Occipital lobe (tissue), 1 donor: ENCODE measurements at regions not wholly inside any gene's neighbourhood (a gene's known extent, or its start where the extent isn't known, plus 50 kb on each side); places are given as distances from the start of the nearest gene placed in this dataset.
"Not testable (repeated sequence)": the region's sequence is repeated elsewhere in the genome, so short reads cannot be mapped to it uniquely, and the experiment has no call there.

Experiments used
- DNase-seq: peaks from one replicate; lab custom pipeline; 2025; lab: John Stamatoyannopoulos, UW

DNA sequence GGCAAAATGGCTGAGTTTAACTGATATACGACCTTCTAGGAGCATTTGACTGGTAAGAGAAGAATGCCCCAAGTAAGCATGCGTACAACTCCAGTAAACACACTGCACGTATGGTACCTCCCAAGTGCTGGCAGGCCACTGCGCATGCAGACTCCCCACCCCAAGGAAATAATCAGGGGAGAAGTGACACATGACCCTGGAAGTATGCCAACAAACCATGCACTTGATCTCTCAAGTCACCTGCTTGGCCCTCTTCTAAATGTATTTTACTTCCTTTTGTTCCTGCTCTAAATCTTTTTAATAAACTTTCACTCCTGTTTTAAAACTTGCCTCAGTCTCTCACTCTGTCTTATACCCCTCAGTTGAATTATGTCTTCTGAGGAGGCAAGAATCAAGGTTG, 129.8 kb upstream of the COL5A2 start:
- no peak for DNase-seq

- no peak for DNase-seq
Measured at GRCh38 chr2:189312211-189312610, 129.1 kb upstream of the WDR75 start.

DNA sequence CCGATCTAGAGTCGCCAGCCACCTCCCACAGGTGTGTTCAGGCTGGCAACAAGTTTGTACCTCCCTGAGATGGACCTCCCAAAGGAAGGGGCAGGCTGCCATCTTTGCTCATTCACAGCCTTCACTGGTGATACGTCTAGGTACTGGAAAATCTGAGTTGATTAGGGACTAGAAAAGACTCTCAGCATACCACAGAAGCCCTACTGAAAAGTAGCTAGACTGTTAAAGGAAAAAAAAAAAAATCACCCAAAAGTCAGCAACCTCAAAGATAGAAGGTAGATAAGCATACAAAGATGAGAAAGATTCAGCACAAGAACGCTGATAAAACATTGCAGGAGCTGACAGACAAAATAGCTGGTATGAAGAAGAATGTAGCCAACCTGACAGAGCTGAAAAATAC, 128.6 kb upstream of the WDR75 start:
- no peak for DNase-seq

DNA sequence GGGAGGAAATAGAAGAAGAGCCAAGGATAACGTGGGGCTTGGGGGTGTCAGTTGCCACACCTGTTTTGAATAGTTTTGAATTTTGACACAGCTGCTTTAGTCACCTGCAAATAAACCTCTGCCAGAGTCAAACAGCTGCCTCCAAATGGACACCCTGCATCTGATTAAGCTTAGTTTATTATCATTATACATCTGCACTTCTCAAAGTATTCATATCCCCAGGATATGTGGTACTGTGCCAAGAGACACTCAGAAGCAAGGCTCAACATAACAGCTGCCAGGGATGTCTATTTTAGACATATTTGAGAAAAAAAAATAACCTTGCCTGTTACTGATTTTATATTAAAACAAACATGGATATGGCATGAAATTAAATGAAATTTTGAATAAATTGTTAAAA, 122.5 kb upstream of the WDR75 start:
- no peak for DNase-seq

DNA sequence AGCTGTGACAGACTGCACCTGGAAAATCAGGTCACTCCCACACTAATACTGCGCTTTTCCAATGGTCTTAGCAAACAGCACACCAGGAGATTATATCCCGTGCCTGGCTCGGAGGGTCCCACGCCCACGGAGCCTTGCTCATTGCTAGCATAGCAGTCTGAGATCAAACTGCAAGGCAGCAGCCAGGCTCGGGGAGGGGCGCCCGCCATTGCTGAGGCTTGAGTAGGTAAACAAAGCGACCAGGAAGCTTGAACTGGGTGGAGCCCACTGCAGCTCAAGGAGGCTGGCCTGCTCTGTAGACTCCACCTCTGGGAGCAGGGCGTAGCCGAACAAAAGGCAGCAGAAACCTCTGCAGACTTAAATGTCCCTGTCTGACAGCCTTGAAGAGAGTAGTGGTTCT, 121.8 kb upstream of the WDR75 start:
- DNase-seq: not testable (repeated sequence)

DNA sequence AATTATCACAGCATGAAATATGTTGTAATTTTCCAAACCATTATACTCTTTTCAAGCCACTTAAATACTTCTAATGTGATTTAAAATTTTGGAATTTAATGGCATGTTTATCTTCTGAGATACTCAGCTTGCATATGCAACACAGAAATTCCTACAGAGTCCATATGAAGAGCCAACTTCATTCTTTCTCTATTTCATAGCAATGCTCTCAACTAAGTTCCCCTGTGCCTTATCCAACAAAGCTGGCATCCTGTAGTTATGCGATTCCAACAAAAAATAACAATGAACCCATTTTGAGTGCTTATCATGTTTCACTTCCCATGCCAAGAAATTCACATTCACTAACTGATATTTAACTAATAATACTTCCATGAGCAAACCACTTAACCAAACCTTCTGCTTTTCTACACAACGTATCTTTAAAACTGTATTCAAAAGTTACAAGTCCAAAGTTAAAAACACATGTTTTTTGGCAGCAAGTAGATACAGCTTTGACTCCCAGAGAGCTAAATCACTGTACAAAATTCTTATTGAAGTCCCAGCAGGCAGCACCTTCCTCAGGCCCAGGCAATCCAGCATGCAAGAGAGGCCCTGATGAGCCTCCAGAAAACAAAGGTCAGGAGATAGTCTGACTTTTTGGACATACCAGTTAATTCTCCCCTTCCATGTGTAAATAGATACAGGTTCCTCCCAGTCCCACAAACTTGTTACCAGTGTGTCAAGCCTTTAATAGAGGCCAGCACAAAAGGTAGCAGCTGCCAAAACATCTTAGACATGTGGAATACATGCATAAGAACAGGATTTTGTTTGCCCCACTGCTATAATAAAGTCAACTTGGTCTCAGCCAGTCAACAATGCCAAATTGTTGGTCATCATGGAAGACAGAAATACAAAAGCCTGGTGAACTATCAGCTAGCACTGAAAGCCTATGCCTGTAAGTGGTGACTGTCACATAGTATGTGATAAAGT, 113.1 kb upstream of the WDR75 start:
- DNase-seq: no peak

GRCh38 chr2:189328848-189329245, 112.4 kb upstream of the WDR75 start:
- DNase-seq: no peak

GRCh38 chr2:189336276-189336975, 104.8 kb upstream of the WDR75 start:
- no peak for DNase-seq

DNA sequence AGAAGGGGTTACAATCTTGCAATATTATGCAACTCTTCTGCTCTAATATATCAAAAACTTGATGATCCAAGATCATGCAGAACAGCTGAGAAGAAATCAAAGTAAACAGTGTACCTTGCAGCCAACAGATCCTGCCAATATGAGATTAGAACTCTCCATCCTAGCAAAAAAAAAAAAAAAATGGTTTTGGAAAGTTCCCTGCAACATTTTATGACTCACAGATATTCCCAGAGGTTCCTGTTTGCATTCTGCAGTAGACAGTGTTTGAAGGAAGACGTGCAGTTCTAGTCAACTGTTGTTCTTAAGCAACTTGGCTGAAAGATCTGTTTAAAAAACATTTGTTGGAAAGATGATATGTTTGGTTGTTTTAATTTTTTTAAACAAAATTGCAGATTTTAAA, 103.6 kb upstream of the WDR75 start:
- no peak for DNase-seq

- no peak for DNase-seq
Measured at GRCh38 chr2:189338115-189338514, 103.2 kb upstream of the WDR75 start.

DNA sequence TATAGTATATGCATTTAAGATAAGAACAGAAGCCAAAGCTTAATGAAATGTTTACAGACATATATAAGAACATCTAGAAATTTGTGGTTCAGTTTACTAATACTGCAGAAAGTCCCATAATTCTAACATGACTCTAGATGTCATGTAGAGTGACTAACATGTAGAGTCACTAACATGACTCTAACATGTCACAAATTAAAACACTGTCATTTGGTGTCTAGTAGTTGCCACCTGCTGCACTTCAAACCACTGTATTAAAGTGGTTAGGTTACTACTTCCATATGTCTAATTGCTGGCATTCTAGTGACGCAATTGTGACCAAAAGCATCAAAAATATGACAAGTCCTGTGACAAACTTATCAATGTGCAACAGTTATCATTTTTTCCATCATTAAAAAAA, 100.2 kb upstream of the WDR75 start:
- DNase-seq: no peak

DNA sequence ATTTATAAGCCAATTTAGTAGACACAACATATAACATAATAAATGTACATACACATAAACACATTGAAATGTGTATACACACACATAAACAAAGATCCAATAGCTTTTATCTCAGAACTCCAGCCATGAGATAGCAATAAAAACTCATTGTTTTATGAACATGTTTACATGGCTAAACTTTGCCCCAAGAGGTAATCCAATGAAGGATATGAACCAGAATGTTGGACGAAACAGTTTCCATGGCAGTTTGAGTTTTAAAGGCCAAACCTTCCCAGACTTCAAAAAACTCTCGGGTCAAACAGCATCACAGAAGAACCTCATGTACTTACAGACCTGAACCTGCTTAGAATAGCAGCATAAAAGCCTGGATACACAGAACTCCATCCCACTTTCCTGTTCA, 97.2 kb upstream of the WDR75 start:
- no peak for DNase-seq

- DNase-seq: no peak
Measured at GRCh38 chr2:189347540-189347939, 93.7 kb upstream of the WDR75 start.

GRCh38 chr2:189348369-189348768, 92.9 kb upstream of the WDR75 start:
- no peak for DNase-seq

- no peak for DNase-seq
Measured at GRCh38 chr2:189350540-189351209, 90.6 kb upstream of the WDR75 start.

GRCh38 chr2:189351933-189352332, 89.3 kb upstream of the WDR75 start:
- DNase-seq: not testable (repeated sequence)

GRCh38 chr2:189357375-189357774, 83.9 kb upstream of the WDR75 start:
- DNase-seq: not testable (repeated sequence)

GRCh38 chr2:189360861-189361260, 80.4 kb upstream of the WDR75 start:
- no peak for DNase-seq

GRCh38 chr2:189362283-189362682, 79.0 kb upstream of the WDR75 start:
- DNase-seq: no peak

DNA sequence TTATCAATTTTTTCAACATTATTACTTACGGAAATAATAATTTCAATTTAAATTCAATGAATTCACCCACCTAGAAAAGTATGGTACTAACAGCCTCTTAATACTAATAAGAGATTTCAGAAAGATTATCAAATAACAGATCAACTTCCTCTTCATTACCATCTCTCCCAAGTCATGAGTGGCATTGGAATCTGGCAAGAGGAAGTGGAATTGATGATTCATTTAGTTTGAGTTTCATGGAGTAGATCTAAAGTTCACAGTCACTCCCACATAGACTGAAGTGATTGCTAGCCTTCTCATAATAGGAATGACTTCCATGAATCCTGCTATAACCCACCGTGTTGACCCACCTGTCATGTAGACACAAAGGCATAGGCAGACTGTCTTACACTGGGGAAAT, 77.7 kb upstream of the WDR75 start:
- DNase-seq: no peak

DNA sequence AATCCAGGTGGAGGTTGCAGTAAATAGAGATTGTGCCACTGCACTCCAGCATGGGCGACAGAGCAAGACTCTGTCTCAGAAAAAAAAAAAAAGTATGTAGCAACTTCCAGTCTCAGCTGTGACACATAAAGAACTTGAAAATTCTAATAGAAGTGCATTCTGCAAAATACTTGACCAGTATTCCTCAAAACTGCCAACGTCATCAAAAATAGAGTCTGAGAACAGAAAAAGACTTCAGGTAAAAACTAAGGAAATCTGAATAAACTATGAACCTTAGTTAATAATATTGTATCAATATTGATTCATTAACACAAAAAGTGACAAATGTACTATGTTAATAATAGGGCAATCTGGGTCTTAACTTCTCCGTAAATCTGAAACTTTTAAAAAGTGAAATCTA, 76.7 kb upstream of the WDR75 start:
- no peak for DNase-seq

DNA sequence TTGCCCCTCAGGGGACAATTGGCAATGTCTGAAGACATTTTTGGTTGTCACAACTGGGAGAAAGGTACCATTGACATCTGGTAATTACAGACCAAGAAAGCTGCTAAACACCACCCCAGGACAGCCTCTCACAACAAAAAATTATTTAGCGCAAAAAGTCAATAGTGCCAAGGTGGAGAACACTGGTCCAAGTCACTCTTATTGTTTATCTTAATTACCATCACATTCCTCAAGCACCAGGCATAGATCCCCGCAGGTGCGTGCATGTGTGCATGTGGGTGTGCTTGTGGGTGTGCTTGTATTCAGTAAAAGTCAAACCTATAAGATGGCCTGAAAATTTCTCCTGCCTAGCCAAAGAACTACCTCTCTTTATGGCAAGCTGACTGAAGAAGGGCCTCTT, 74.9 kb upstream of the WDR75 start:
- DNase-seq: no peak
